K562 (cell line): ENCODE measurements at regions not wholly inside any gene's neighbourhood (a gene's known extent, or its start where the extent isn't known, plus 50 kb on each side); places are given as distances from the start of the nearest gene placed in this dataset.

ENCODE experiments used
- ATAC-seq: fragments of 200-7000 bp; cut with Tn5 transposase; 3 replicates; pipeline ENCODE4 v1.9.1; 2020; ENCODE audit warnings: moderate library complexity
- BruUV-seq: library from RNA; stranded (reverse); fragments of 400-500 nt; replicated peaks from 2 replicates; lab custom pipeline; 2021; lab: Mats Ljungman, UMichigan
- CTCF ChIA-PET: fragments of 300-600 bp; formaldehyde crosslinking; extraction: SDS; loops from one replicate; lab custom pipeline; 2021; ENCODE audit warnings: low intra/inter-chr PET ratio; lab: Yijun Ruan, JAX
- POLR2A ChIA-PET: fragments of 300-600, 350-650 bp; sonication (Branson Sonifier 250); formaldehyde crosslinking; extraction: SDS; loops from one replicate; lab custom pipeline; 2021; ENCODE audit warnings: antibody characterized with exemption, inconsistent platforms; lab: Yijun Ruan, JAX
- DNase-seq, 4 experiments: peaks; one replicate each; pipeline versions ENCODE4 v3.0.0 to v3.0.0-alpha.2; 2011 to 2018; ENCODE audit warnings: low spot score in 3 of 4, mixed read lengths in 3 of 4; ENCODE audit errors: extremely low read depth in 1 of 4
- FAIRE-seq: peaks from 2 replicates; lab custom pipeline; 2011; peaks lifted over from hg19 to GRCh38; lab: Jason Lieb, UNC
- H2AFZ ChIP-seq: 2 replicates; pipeline ENCODE4 v1.6.0; 2011; ENCODE audit warnings: low read depth, low read length, control low read depth, inconsistent platforms
- H3K27ac ChIP-seq: fragments of 200-600 bp; 3 replicates; pipeline ENCODE4 v1.8.0; 2011; ENCODE audit warnings: low read depth, mild to moderate bottlenecking, control low read depth, inconsistent platforms, low read length, moderate library complexity, mixed read lengths; ENCODE audit errors: extremely low read depth
- H3K27me3 ChIP-seq, 2 experiments: fragments of 300-600 bp in 1 of 2; 2 replicates in 1 of 2; 3 replicates in 1 of 2; pipeline versions ENCODE4 v1.6.0 to v1.8.0; 2011; ENCODE audit warnings: inconsistent platforms in 2 of 2, low read length in 2 of 2, mild to moderate bottlenecking in 1 of 2, mixed read lengths in 1 of 2, moderate library complexity in 1 of 2; ENCODE audit not compliant: control insufficient read depth in 2 of 2, insufficient read depth in 2 of 2
- H3K36me3 ChIP-seq: fragments of 300-600 bp; 3 replicates; pipeline ENCODE4 v1.8.0; 2011; ENCODE audit warnings: mild to moderate bottlenecking, low read length, inconsistent platforms; ENCODE audit not compliant: control insufficient read depth, insufficient read depth
- H3K4me1 ChIP-seq, 2 experiments: fragments of 200-600 bp in 1 of 2; replicated peaks in 1 of 2; 2 replicates in 1 of 2; 3 replicates in 1 of 2; pipeline versions ENCODE4 v1.5.1 to v1.8.0; 2011; ENCODE audit warnings: inconsistent platforms in 2 of 2, low read length in 2 of 2, mild to moderate bottlenecking in 1 of 2, mixed read lengths in 1 of 2, moderate library complexity in 1 of 2; ENCODE audit not compliant: control insufficient read depth in 2 of 2, insufficient read depth in 2 of 2
- H3K4me2 ChIP-seq: 2 replicates; pipeline ENCODE4 v1.6.1; 2011; ENCODE audit warnings: low read length, control low read depth, inconsistent platforms, mixed read lengths; ENCODE audit not compliant: insufficient read depth
- H3K4me3 ChIP-seq: fragments of 200-600 bp; sonication (generic), shearing (Covaris generic); 2 replicates; pipeline ENCODE4 v1.5.1; 2016; ENCODE audit warnings: control low read depth, inconsistent platforms
- H3K79me2 ChIP-seq: fragments of 200-600 bp; 3 replicates; pipeline ENCODE4 v1.8.0; 2011; ENCODE audit warnings: low read length, inconsistent platforms; ENCODE audit not compliant: control insufficient read depth, insufficient read depth
- H3K9ac ChIP-seq, 2 experiments: 2 replicates each; pipeline versions ENCODE4 v1.6.0 to v1.6.1; 2011; ENCODE audit warnings: low read depth in 2 of 2, low read length in 2 of 2, control low read depth in 1 of 2, inconsistent platforms in 1 of 2, mild to moderate bottlenecking in 1 of 2, mixed read lengths in 1 of 2; ENCODE audit not compliant: insufficient read depth in 1 of 2
- H3K9me1 ChIP-seq: one replicate; pipeline ENCODE4 v1.6.0; 2011; ENCODE audit warnings: inconsistent platforms, mild to moderate bottlenecking, low read length, moderate library complexity; ENCODE audit not compliant: control insufficient read depth, insufficient read depth
- H3K9me3 ChIP-seq: replicated peaks from 2 replicates; pipeline ENCODE4 v1.5.1; 2011; ENCODE audit warnings: low read depth, low read length, inconsistent platforms; ENCODE audit not compliant: control insufficient read depth, insufficient read depth
- H4K20me1 ChIP-seq: replicated peaks from 2 replicates; pipeline ENCODE4 v1.6.1; 2011; ENCODE audit warnings: low read length, inconsistent platforms, mixed read lengths; ENCODE audit not compliant: control insufficient read depth, insufficient read depth
- KAT2B ChIP-seq: IDR thresholded peaks from one replicate; pipeline ENCODE4 v1.6.1; 2012; ENCODE audit warnings: low read depth, mild to moderate bottlenecking, control low read depth, inconsistent platforms, low read length, moderate library complexity
- MAFF ChIP-seq: IDR thresholded peaks from 2 replicates; pipeline ENCODE4 v1.6.1; 2012; ENCODE audit warnings: low read length, improper control_type of control experiment
- MLX ChIP-seq, 2 experiments: fragments of 450-650 bp in 1 of 2; sonication (generic) in 1 of 2; formaldehyde crosslinking; conservative IDR thresholded peaks; 2 replicates each; pipeline versions ENCODE4 v1.4.0 to v1.8.1; 2020 to 2022; ENCODE audit warnings: mild to moderate bottlenecking in 1 of 2, missing genetic modification reagents in 1 of 2
- PHB2 ChIP-seq: fragments of 450-650 bp; IDR thresholded peaks from 2 replicates; pipeline ENCODE4 v1.6.1; 2017; ENCODE audit warnings: low read depth
- RBBP5 ChIP-seq: fragments of 200-600 bp; sonication (generic); IDR thresholded peaks from 2 replicates; pipeline ENCODE4 v1.6.1; 2012; ENCODE audit warnings: borderline replicate concordance, mild to moderate bottlenecking, low read length, control low read depth, inconsistent platforms; ENCODE audit not compliant: insufficient read depth, poor library complexity, severe bottlenecking
- RBM22 ChIP-seq: fragments of 200-400 bp; formaldehyde crosslinking; IDR thresholded peaks from 2 replicates; pipeline ENCODE4 v1.6.1; 2018; ENCODE audit warnings: low read length, low read depth; ENCODE audit not compliant: poor library complexity, severe bottlenecking
- STAG1 ChIP-seq: sonication (generic); formaldehyde crosslinking; IDR thresholded peaks from 2 replicates; pipeline ENCODE4 v1.5.0; 2020; ENCODE audit warnings: missing genetic modification reagents, borderline replicate concordance
- ZNF133 ChIP-seq: fragments of 250-450 bp; sonication (Bioruptor Pico); IDR thresholded peaks from 2 replicates; pipeline ENCODE4 v1.4.0; 2020; ENCODE audit warnings: mild to moderate bottlenecking
- ZNF766 ChIP-seq: fragments of 200-800 bp; sonication (Bioruptor generic); conservative IDR thresholded peaks from 2 replicates; pipeline ENCODE4 v1.6.1; 2016; ENCODE audit warnings: missing genetic modification characterization, missing compliant biosample characterization
- WGBS: fragments of 100-300 bp; shearing (Covaris generic); methylation state at CpG from one replicate; pipeline ENCODE4 v1.1.6; 2016; ENCODE audit warnings: low coverage, mixed read lengths; ENCODE audit not compliant: insufficient coverage; ENCODE audit errors: missing lambda C conversion rate; 5-methylcytosine and 5-hydroxymethylcytosine counted together
- in situ Hi-C: fragments of 300-500 bp; cut with MboI; formaldehyde crosslinking; loops from 4 replicates; pipeline ENCODE4 v1.15.0; 2018; ENCODE audit warnings: inconsistent platforms, mixed read lengths
- intact Hi-C: fragments of 100-400 bp; cut with micrococcal nuclease; formaldehyde crosslinking; loops from 2 replicates; pipeline ENCODE4 v1.14.2; 2022

- in situ Hi-C loops: no loop called here
- TF ChIP-seq ZNF766: no peak
- TF ChIP-seq ZNF133: no peak
- TF ChIP-seq RBBP5: no peak
- no peak for TF ChIP-seq MAFF
- no peak for TF ChIP-seq KAT2B
- TF ChIP-seq, all 486 proteins: peak for 0
Observed at GRCh38 chr3:18236726-18237125, 188.4 kb downstream of the SATB1 start.

GRCh38 chr3:18234717-18235335 is 190.3 kb downstream of the SATB1 start:
- intact Hi-C loops: no loop called here
- H3K9me1 ChIP-seq: no peaks in the 10 kb centered on the region
- H3K79me2 ChIP-seq: no peaks in the 10 kb centered on the region
- H4K20me1 ChIP-seq: no peaks in the 10 kb centered on the region
- BruUV-seq: no TSS peak
- H3K27me3 ChIP-seq: no peaks in the 10 kb centered on the region
- no peak overlapping the region for H2AFZ ChIP-seq
- DNase-seq (no peak), ATAC-seq (no peak)
- no peaks in the 10 kb centered on the region for H3K36me3 ChIP-seq
- H3K4me2 ChIP-seq: no peak overlapping the region
- no peak for TF ChIP-seq STAG1 (CRISPR knock-in tag)
- TF ChIP-seq PHB2: no peak
- no peak for TF ChIP-seq MLX (CRISPR knock-in tag; conservative IDR thresholded peaks at IDR 0.05)
- no peak for TF ChIP-seq RBM22
- TF ChIP-seq, all 486 proteins: peak for 0
- Histone ChIP-seq H3K4me3 (no peak overlapping the region), H3K27ac (no peak overlapping the region), H3K9ac (no peak overlapping the region), H3K4me1 (no peaks in the 10 kb centered on the region), H3K9me3 (no peaks in the 10 kb centered on the region)
- FAIRE-seq: no peak
- POLR2A ChIA-PET: no interaction called here
- WGBS: 4% methylated on average over 4 of the region's 4 CpGs
- CTCF ChIA-PET: no interaction called here
- in situ Hi-C loops: no loop called here

More at GRCh38 chr3:18236726-18237125, 188.4 kb downstream of the SATB1 start:
- Histone ChIP-seq H3K9me3 (no peaks in the 10 kb centered on the region), H3K27ac (no peak overlapping the region), H3K9me1 (no peaks in the 10 kb centered on the region), H3K9ac (no peak overlapping the region), H3K79me2 (no peaks in the 10 kb centered on the region), H3K4me1 (no peaks in the 10 kb centered on the region), H4K20me1 (no peaks in the 10 kb centered on the region), H3K4me2 (no peak overlapping the region), H3K27me3 (no peaks in the 10 kb centered on the region), H3K36me3 (no peaks in the 10 kb centered on the region), H3K4me3 (no peak overlapping the region), H2AFZ (no peak overlapping the region)
- FAIRE-seq: no peak
- DNase-seq: no peak
- ATAC-seq: no peak
- POLR2A ChIA-PET: no interaction called here
- intact Hi-C loops: no loop called here
- 6% methylated on average over 2 of the region's 2 CpGs for WGBS
- BruUV-seq: no TSS peak
- CTCF ChIA-PET: no interaction called here
